SK-N-SH (cell line): ENCODE measurements at regions not wholly inside any gene's neighbourhood (a gene's known extent, or its start where the extent isn't known, plus 50 kb on each side); places are given as distances from the start of the nearest gene placed in this dataset.
A peak's percentile ranks its signal among the peaks of the same experiment; 100 is the strongest.

Experiments
- CTCF ChIA-PET: fragments of 300-600, 350-600 bp; formaldehyde crosslinking; extraction: SDS; loops from one replicate; lab custom pipeline; 2021; lab: Yijun Ruan, JAX
- POLR2A ChIA-PET: fragments of 350-600 bp; sonication (Branson Sonifier 250); formaldehyde crosslinking; extraction: SDS; loops from one replicate; lab custom pipeline; 2020; ENCODE audit warnings: antibody characterized with exemption, inconsistent platforms; lab: Yijun Ruan, JAX
- DNase-seq: peaks from one replicate; pipeline ENCODE4 v3.0.0; 2012
- H2AFZ ChIP-seq: fragments of 200-600 bp; sonication (generic); 2 replicates; pipeline ENCODE4 v1.8.1; 2016; ENCODE audit warnings: antibody characterized with exemption, mild to moderate bottlenecking, low read depth
- H3F3A ChIP-seq: fragments of 200-600 bp; sonication (generic); replicated peaks from 2 replicates; pipeline ENCODE3; 2016; ENCODE audit warnings: antibody characterized with exemption, mild to moderate bottlenecking; ENCODE audit not compliant: insufficient read depth
- H3K27ac ChIP-seq, 2 experiments: fragments of 200-500 bp in 1 of 2; fragments of 200-600 bp in 1 of 2; sonication (Bioruptor generic) in 1 of 2; sonication (generic), shearing (Covaris generic) in 1 of 2; 2 replicates each; pipeline versions ENCODE4 v1.5.1 to v1.6.1; 2014 to 2016; ENCODE audit warnings: low read depth in 2 of 2, inconsistent platforms in 1 of 2, low read length in 1 of 2, mild to moderate bottlenecking in 1 of 2, mixed read lengths in 1 of 2
- H3K27me3 ChIP-seq: fragments of 200-600 bp; sonication (generic), shearing (Covaris generic); 2 replicates; pipeline ENCODE4 v1.6.1; 2016; ENCODE audit warnings: mixed run types; ENCODE audit not compliant: insufficient read depth
- H3K36me3 ChIP-seq, 2 experiments: fragments of 200-500 bp in 1 of 2; fragments of 200-600 bp in 1 of 2; sonication (Bioruptor generic) in 1 of 2; sonication (generic) in 1 of 2; replicated peaks in 1 of 2; 2 replicates each; pipeline versions ENCODE3 to v1.5.1; 2014 to 2016; ENCODE audit warnings: low read length in 1 of 2, mild to moderate bottlenecking in 1 of 2; ENCODE audit not compliant: insufficient read depth in 2 of 2, control insufficient read depth in 1 of 2
- H3K4me1 ChIP-seq, 2 experiments: fragments of 200-500 bp in 1 of 2; fragments of 200-600 bp in 1 of 2; sonication (Bioruptor generic) in 1 of 2; sonication (generic), shearing (Covaris generic) in 1 of 2; 2 replicates each; pipeline versions ENCODE4 v1.5.1 to v1.6.1; 2014 to 2016; ENCODE audit warnings: low read depth in 1 of 2, low read length in 1 of 2, mixed run types in 1 of 2; ENCODE audit not compliant: insufficient read depth in 2 of 2, control insufficient read depth in 1 of 2
- H3K4me2 ChIP-seq: fragments of 200-600 bp; sonication (generic), shearing (Covaris generic); 2 replicates; pipeline ENCODE4 v1.6.1; 2017; ENCODE audit warnings: mixed run types
- H3K4me3 ChIP-seq, 2 experiments: fragments of 200-500 bp in 1 of 2; fragments of 200-600 bp in 1 of 2; sonication (Bioruptor generic) in 1 of 2; sonication (generic), shearing (Covaris generic) in 1 of 2; 2 replicates each; pipeline versions ENCODE4 v1.5.1 to v1.8.1; 2014 to 2016; ENCODE audit warnings: low read depth in 2 of 2, inconsistent platforms in 1 of 2, low read length in 1 of 2, mild to moderate bottlenecking in 1 of 2, mixed read lengths in 1 of 2, moderate library complexity in 1 of 2
- H3K79me2 ChIP-seq: fragments of 200-600 bp; sonication (generic); 2 replicates; pipeline ENCODE4 v1.8.1; 2017; ENCODE audit warnings: mild to moderate bottlenecking; ENCODE audit not compliant: insufficient read depth
- H3K9ac ChIP-seq: fragments of 200-600 bp; sonication (generic); 2 replicates; pipeline ENCODE4 v1.6.1; 2017; ENCODE audit warnings: mixed run types
- H3K9me2 ChIP-seq: fragments of 200-600 bp; sonication (generic); 2 replicates; pipeline ENCODE4 v1.6.1; 2017; ENCODE audit warnings: mixed run types
- H3K9me3 ChIP-seq: fragments of 200-600 bp; sonication (generic); 2 replicates; pipeline ENCODE4 v1.6.1; 2017; ENCODE audit warnings: mixed run types, mild to moderate bottlenecking, moderate library complexity
- H4K20me1 ChIP-seq: fragments of 200-600 bp; sonication (generic); 2 replicates; pipeline ENCODE4 v1.6.1; 2017; ENCODE audit warnings: mild to moderate bottlenecking, mixed run types; ENCODE audit not compliant: insufficient read depth
- CHD2 ChIP-seq: fragments of 150-350 bp; IDR thresholded peaks from 2 replicates; pipeline ENCODE4 v1.6.1; 2018; ENCODE audit warnings: low read length; ENCODE audit not compliant: partially characterized antibody
- CTCF ChIP-seq: fragments of 200-600 bp; sonication (generic); IDR thresholded peaks from 2 replicates; pipeline ENCODE4 v1.6.1; 2017; ENCODE audit warnings: antibody characterized with exemption, mild to moderate bottlenecking, moderate library complexity
- EP300 ChIP-seq, 2 experiments: IDR thresholded peaks; 2 replicates each; pipeline versions ENCODE4 v1.4.0 to v1.6.1; 2012; ENCODE audit warnings: borderline replicate concordance in 1 of 2, low read depth in 1 of 2, low read length in 1 of 2
- FOSL2 ChIP-seq: IDR thresholded peaks from 2 replicates; pipeline ENCODE4 v1.4.0; 2012; ENCODE audit warnings: low read depth, mild to moderate bottlenecking, moderate library complexity, borderline replicate concordance
- FOXJ3 ChIP-seq: sonication (generic); formaldehyde crosslinking; IDR thresholded peaks from 2 replicates; pipeline ENCODE4 v1.5.1; 2020; ENCODE audit warnings: mild to moderate bottlenecking, missing genetic modification reagents
- FOXM1 ChIP-seq: IDR thresholded peaks from 2 replicates; pipeline ENCODE4 v1.4.0; 2012; ENCODE audit warnings: low read depth, mild to moderate bottlenecking
- GATA2 ChIP-seq: sonication (generic); formaldehyde crosslinking; IDR thresholded peaks from 2 replicates; pipeline ENCODE4 v1.5.0; 2020; ENCODE audit warnings: mild to moderate bottlenecking, missing genetic modification reagents
- JUND ChIP-seq: IDR thresholded peaks from 2 replicates; pipeline ENCODE4 v1.4.0; 2012
- NFIC ChIP-seq: IDR thresholded peaks from 2 replicates; pipeline ENCODE4 v1.4.0; 2012; ENCODE audit warnings: borderline replicate concordance
- PBX3 ChIP-seq: IDR thresholded peaks from 2 replicates; pipeline ENCODE4; 2012
- RAD21 ChIP-seq: IDR thresholded peaks from 2 replicates; pipeline ENCODE4 v1.6.1; 2012; ENCODE audit warnings: mild to moderate bottlenecking, low read length
- REST ChIP-seq: IDR thresholded peaks from 2 replicates; pipeline ENCODE4 v1.6.1; 2012; ENCODE audit warnings: mild to moderate bottlenecking, low read depth, low read length, moderate library complexity
- SMC3 ChIP-seq: IDR thresholded peaks from 2 replicates; pipeline ENCODE4 v1.6.1; 2012; ENCODE audit warnings: low read depth, low read length, improper control_type of control experiment
- TAF1 ChIP-seq: IDR thresholded peaks from 2 replicates; pipeline ENCODE4 v1.6.1; 2012; ENCODE audit warnings: low read depth, mild to moderate bottlenecking, low read length, moderate library complexity, borderline replicate concordance
- WGBS: methylation state at CpG from one replicate; pipeline ENCODE4 v1.1.6; 2017; ENCODE audit warnings: low lambda C conversion rate; 5-methylcytosine and 5-hydroxymethylcytosine counted together

GRCh38 chr1:78722105-78722504 lies 72.5 kb downstream of the IFI44 start:
- H3K27ac ChIP-seq = peak overlapping the region; percentile 47 to 78; a peak in 3 of 4 replicates
- H3K4me1 ChIP-seq = peaks cover 0 to 6% of the 10 kb centered on the region in 2 experiments; a peak in 2 of 4 replicates
- no peaks in the 10 kb centered on the region for H3K36me3 ChIP-seq
- ChIA-PET POLR2A (interaction anchor here (0.6 kb wide), 1 partner anchor 558 kb away, joined by 5 read pairs; no protein-coding TSS in a partner anchor), CTCF (interaction anchor here (0.9 kb wide), 1 partner anchor 46 kb away, joined by 3 read pairs; no protein-coding TSS in a partner anchor)
- no peak overlapping the region for H3K4me3 ChIP-seq
- no peak for DNase-seq
- no peaks in the 10 kb centered on the region for H3K27me3 ChIP-seq
- H3F3A ChIP-seq = peaks cover 28% of the 10 kb centered on the region
- H3K79me2 ChIP-seq = no peaks in the 10 kb centered on the region
- no peak overlapping the region for H3K9ac ChIP-seq
- H3K9me3 ChIP-seq = peaks cover 3% of the 10 kb centered on the region
- TF ChIP-seq RAD21 (no peak), FOXM1 (no peak; the same call in 1 of the 2 replicates), PBX3 (no peak), FOSL2 (no peak), NFIC (no peak), GATA2 (CRISPR knock-in tag) (no peak), JUND (no peak), CHD2 (no peak), FOXJ3 (CRISPR knock-in tag) (no peak), EP300 (IDR thresholded peaks at IDR 0.05; ENCODE audit: borderline replicate concordance in 1 of 2, low read depth in 1 of 2, low read length in 1 of 2) (no peak), SMC3 (no peak), CTCF (no peak), REST (no peak), TAF1 (no peak)
- 87% methylated on average over 2 of the region's 2 CpGs for WGBS
- no peaks in the 10 kb centered on the region for H4K20me1 ChIP-seq
- no peaks in the 10 kb centered on the region for H3K9me2 ChIP-seq
- H3K4me2 ChIP-seq = no peak overlapping the region
- no peak overlapping the region for H2AFZ ChIP-seq
